ENCODE measurements at regions not wholly inside any gene's neighbourhood (a gene's known extent, or its start where the extent isn't known, plus 50 kb on each side); places are given as distances from the start of the nearest gene placed in this dataset.
"Not testable (repeated sequence)": the region's sequence is repeated elsewhere in the genome, so short reads cannot be mapped to it uniquely, and the experiment has no call there.

- no peaks in the 10 kb centered on the region for H3K27me3 ChIP-seq (ENCODE audit: control insufficient read depth, insufficient read depth, low read length)
- H3K4me3 ChIP-seq (ENCODE audit: low read depth, low read length): no peak overlapping the region
- no peak for TF ChIP-seq CTCF (IDR thresholded peaks at IDR 0.05; ENCODE audit: insufficient read depth, low read depth, low read length)
- no peaks in the 10 kb centered on the region for H3K36me3 ChIP-seq (ENCODE audit: control insufficient read depth, insufficient read depth, low read length)
- no peak for DNase-seq (ENCODE audit: low read depth)
- CTCF ChIA-PET: interaction anchor here (0.6 to 1.4 kb wide), 2 partner anchors 43 to 352 kb away, joined by 4 read pairs; no protein-coding TSS in a partner anchor
- POLR2A ChIA-PET: no interaction called here
Measured at GRCh38 chr6:74713941-74714340, 491.9 kb downstream of the COL12A1 start.

- Histone ChIP-seq H3K4me3 (ENCODE audit: low read depth, low read length) (no peak overlapping the region), H3K36me3 (ENCODE audit: control insufficient read depth, insufficient read depth, low read length) (no peaks in the 10 kb centered on the region), H3K27me3 (ENCODE audit: control insufficient read depth, insufficient read depth, low read length) (no peaks in the 10 kb centered on the region)
- ChIA-PET POLR2A (no interaction called here), CTCF (interaction anchor here (0.8 kb wide), 1 partner anchor 142 kb away, joined by 3 read pairs; no protein-coding TSS in a partner anchor)
- TF ChIP-seq CTCF (IDR thresholded peaks at IDR 0.05; ENCODE audit: insufficient read depth, low read depth, low read length): no peak
- DNase-seq (ENCODE audit: low read depth): no peak
Measured at GRCh38 chr6:74705451-74705850, 500.4 kb downstream of the COL12A1 start.

- POLR2A ChIA-PET; DNase-seq (ENCODE audit: low read depth); H3K27me3 ChIP-seq (ENCODE audit: control insufficient read depth, insufficient read depth, low read length); CTCF ChIA-PET; H3K36me3 ChIP-seq (ENCODE audit: control insufficient read depth, insufficient read depth, low read length); H3K4me3 ChIP-seq (ENCODE audit: low read depth, low read length): not testable (repeated sequence)
Measured at GRCh38 chr6:74704540-74704939, 501.3 kb downstream of the COL12A1 start.

DNA sequence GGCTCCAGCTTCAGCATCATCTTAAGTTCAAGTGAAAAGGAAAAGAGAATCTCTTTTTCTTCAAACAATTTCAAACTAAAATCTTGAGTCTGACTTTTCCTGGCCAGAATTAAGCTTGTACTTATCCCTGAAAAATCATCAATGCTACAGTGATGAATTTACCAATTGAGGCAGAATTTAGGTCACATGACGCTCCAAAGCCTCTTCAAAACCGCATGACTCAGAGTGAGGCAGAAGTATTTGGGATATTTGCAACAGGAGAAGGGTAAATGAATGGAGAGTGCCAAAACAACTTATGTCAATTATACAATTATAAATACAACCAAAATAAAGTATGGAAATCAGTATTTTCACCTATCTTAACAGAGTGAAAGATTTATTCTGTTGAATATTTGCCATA lies 515.5 kb downstream of the COL12A1 start:
- POLR2A ChIA-PET: no interaction called here
- peaks cover 2% of the 10 kb centered on the region; the same call in 1 of the 2 replicates for H3K27me3 ChIP-seq (ENCODE audit: control insufficient read depth, insufficient read depth, low read length)
- CTCF ChIA-PET: interaction anchor here (1.1 kb wide), 1 partner anchor 11 kb away, joined by 4 read pairs; no protein-coding TSS in a partner anchor
- no peaks in the 10 kb centered on the region for H3K36me3 ChIP-seq (ENCODE audit: control insufficient read depth, insufficient read depth, low read length)
- no peak for TF ChIP-seq CTCF (IDR thresholded peaks at IDR 0.05; ENCODE audit: insufficient read depth, low read depth, low read length)
- no peak for DNase-seq (ENCODE audit: low read depth)
- H3K4me3 ChIP-seq (ENCODE audit: low read depth, low read length): no peak overlapping the region

DNA sequence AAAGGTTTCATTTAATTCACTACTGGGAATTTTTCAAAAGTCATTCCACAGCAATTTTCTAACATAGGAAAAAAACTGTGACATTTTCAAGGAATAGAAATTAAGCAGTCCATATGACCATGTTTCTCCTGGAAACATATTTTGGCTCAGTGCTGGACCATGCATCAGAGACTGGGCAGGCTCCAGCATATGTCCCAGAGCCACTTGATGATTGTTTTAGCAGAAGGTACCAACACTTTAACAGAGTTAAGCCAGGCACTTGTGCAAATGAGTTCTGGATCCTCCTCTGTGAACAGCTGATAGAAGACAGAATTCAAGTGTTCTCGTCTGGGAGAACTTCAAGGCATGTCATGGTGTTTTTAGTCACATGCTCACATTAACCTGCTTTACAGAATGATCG lies 516.3 kb downstream of the COL12A1 start:
- Histone ChIP-seq H3K4me3 (ENCODE audit: low read depth, low read length) (no peak overlapping the region), H3K36me3 (ENCODE audit: control insufficient read depth, insufficient read depth, low read length) (no peaks in the 10 kb centered on the region), H3K27me3 (ENCODE audit: control insufficient read depth, insufficient read depth, low read length) (peaks cover 3% of the 10 kb centered on the region; the same call in 1 of the 2 replicates)
- CTCF ChIA-PET: interaction anchor here (1.1 kb wide), 1 partner anchor 10 kb away, joined by 4 read pairs; no protein-coding TSS in a partner anchor
- DNase-seq (ENCODE audit: low read depth): no peak
- POLR2A ChIA-PET: no interaction called here
- TF ChIP-seq CTCF (IDR thresholded peaks at IDR 0.05; ENCODE audit: insufficient read depth, low read depth, low read length): no peak

GRCh38 chr6:74677463-74677862 lies 528.4 kb downstream of the COL12A1 start:
- CTCF ChIA-PET: no interaction called here
- no peak overlapping the region for H3K4me3 ChIP-seq (ENCODE audit: low read depth, low read length)
- no peak for DNase-seq (ENCODE audit: low read depth)
- no peaks in the 10 kb centered on the region for H3K36me3 ChIP-seq (ENCODE audit: control insufficient read depth, insufficient read depth, low read length)
- H3K27me3 ChIP-seq (ENCODE audit: control insufficient read depth, insufficient read depth, low read length): no peaks in the 10 kb centered on the region
- POLR2A ChIA-PET: no interaction called here
- no peak for TF ChIP-seq CTCF (IDR thresholded peaks at IDR 0.05; ENCODE audit: insufficient read depth, low read depth, low read length)

Data from BJ (cell line).